WTC11 (cell line): ENCODE measurements at regions not wholly inside any gene's neighbourhood (a gene's known extent, or its start where the extent isn't known, plus 50 kb on each side); places are given as distances from the start of the nearest gene placed in this dataset.

Experiments
- ATAC-seq: fragments of 200-7000 bp; cut with Tn5 transposase; 2 replicates; pipeline ENCODE4 v1.10.0; 2021; ENCODE audit warnings: mild to moderate bottlenecking, moderate library complexity
- CTCF ChIA-PET: fragments of 300-600 bp; sonication (Branson Sonifier 250); formaldehyde crosslinking; loops from one replicate; lab custom pipeline; 2021; ENCODE audit warnings: antibody characterized with exemption; lab: Charles Lee
- POLR2A ChIA-PET: fragments of 350-600 bp; sonication (Branson Sonifier 250); formaldehyde crosslinking; loops from one replicate; lab custom pipeline; 2021; ENCODE audit warnings: antibody characterized with exemption; lab: Charles Lee
- DNase-seq: peaks from one replicate; pipeline ENCODE4 v3.0.0; 2021; ENCODE audit warnings: low spot score
- H3K27ac Mint-ChIP-seq: 2 replicates; pipeline ENCODE4 v1.8.0; 2021; ENCODE audit warnings: mixed read lengths
- H3K27me3 Mint-ChIP-seq: 2 replicates; pipeline ENCODE4 v1.8.0; 2021; ENCODE audit warnings: low read depth, mild to moderate bottlenecking, moderate library complexity, mixed read lengths
- H3K36me3 Mint-ChIP-seq: 2 replicates; pipeline ENCODE4 v1.8.0; 2021; ENCODE audit warnings: mixed read lengths
- H3K4me1 Mint-ChIP-seq: 2 replicates; pipeline ENCODE4 v1.8.0; 2022; ENCODE audit warnings: mixed read lengths
- H3K4me3 Mint-ChIP-seq: 2 replicates; pipeline ENCODE4 v1.8.0; 2021; ENCODE audit warnings: mild to moderate bottlenecking, moderate library complexity, mixed read lengths
- H3K9me3 Mint-ChIP-seq: 2 replicates; pipeline ENCODE4 v1.8.0; 2021; ENCODE audit warnings: mixed read lengths
- AR ChIP-seq: fragments of 250-450 bp; sonication (Bioruptor Pico); IDR thresholded peaks from 2 replicates; pipeline ENCODE4 v1.9.0; 2021; ENCODE audit warnings: mild to moderate bottlenecking
- ATF3 ChIP-seq: sonication (generic); formaldehyde crosslinking; conservative IDR thresholded peaks from 2 replicates; pipeline ENCODE4 v1.8.1; 2022; ENCODE audit warnings: mild to moderate bottlenecking, missing genetic modification reagents
- CREB1 ChIP-seq: sonication (generic); formaldehyde crosslinking; IDR thresholded peaks from 2 replicates; pipeline ENCODE4 v1.8.0; 2023; ENCODE audit warnings: mild to moderate bottlenecking, missing genetic modification reagents
- E2F4 ChIP-seq: sonication (generic); formaldehyde crosslinking; IDR thresholded peaks from 2 replicates; pipeline ENCODE4 v1.8.1; 2022; ENCODE audit warnings: low read depth, mild to moderate bottlenecking, moderate library complexity, missing genetic modification reagents, borderline replicate concordance
- ESRRA ChIP-seq: sonication (generic); formaldehyde crosslinking; IDR thresholded peaks from 2 replicates; pipeline ENCODE4 v1.8.1; 2022; ENCODE audit warnings: mild to moderate bottlenecking, missing genetic modification reagents, borderline replicate concordance
- FOXK1 ChIP-seq: sonication (generic); formaldehyde crosslinking; IDR thresholded peaks from 2 replicates; pipeline ENCODE4 v1.8.0; 2022; ENCODE audit warnings: mild to moderate bottlenecking, moderate library complexity, missing genetic modification reagents
- GABPB1 ChIP-seq: sonication (generic); formaldehyde crosslinking; IDR thresholded peaks from 2 replicates; pipeline ENCODE4 v1.8.1; 2023; ENCODE audit warnings: mild to moderate bottlenecking, missing genetic modification reagents
- HMGA2 ChIP-seq: fragments of 250-450 bp; sonication (Bioruptor Pico); IDR thresholded peaks from 2 replicates; pipeline ENCODE4 v1.4.0; 2021; ENCODE audit warnings: mild to moderate bottlenecking, moderate library complexity
- KAT7 ChIP-seq: sonication (generic); formaldehyde crosslinking; IDR thresholded peaks from 2 replicates; pipeline ENCODE4 v1.8.1; 2023; ENCODE audit warnings: missing genetic modification reagents, mild to moderate bottlenecking, borderline replicate concordance
- MAX ChIP-seq: sonication (generic); formaldehyde crosslinking; IDR thresholded peaks from 2 replicates; pipeline ENCODE4 v1.8.0; 2022; ENCODE audit warnings: mild to moderate bottlenecking, missing genetic modification reagents
- NR1H2 ChIP-seq: sonication (generic); formaldehyde crosslinking; IDR thresholded peaks from 2 replicates; pipeline ENCODE4 v1.9.0; 2021; ENCODE audit warnings: mild to moderate bottlenecking, moderate library complexity, missing genetic modification reagents
- NR2C2 ChIP-seq: sonication (generic); formaldehyde crosslinking; IDR thresholded peaks from 2 replicates; pipeline ENCODE4 v1.8.0; 2022; ENCODE audit warnings: mild to moderate bottlenecking, missing genetic modification reagents
- PRDM15 ChIP-seq: sonication (generic); formaldehyde crosslinking; IDR thresholded peaks from 2 replicates; pipeline ENCODE4 v1.8.0; 2022; ENCODE audit warnings: missing genetic modification reagents
- RELA ChIP-seq: sonication (generic); formaldehyde crosslinking; IDR thresholded peaks from 2 replicates; pipeline ENCODE4 v1.8.1; 2022; ENCODE audit warnings: missing genetic modification reagents, mild to moderate bottlenecking, borderline replicate concordance
- SMAD3 ChIP-seq: sonication (generic); formaldehyde crosslinking; IDR thresholded peaks from 2 replicates; pipeline ENCODE4 v1.8.0; 2022; ENCODE audit warnings: missing genetic modification reagents, mild to moderate bottlenecking, borderline replicate concordance
- TEAD4 ChIP-seq: sonication (generic); formaldehyde crosslinking; IDR thresholded peaks from 2 replicates; pipeline ENCODE4 v1.8.0; 2022; ENCODE audit warnings: mild to moderate bottlenecking, missing genetic modification reagents
- USF1 ChIP-seq: sonication (generic); formaldehyde crosslinking; IDR thresholded peaks from 2 replicates; pipeline ENCODE4 v1.8.0; 2022; ENCODE audit warnings: mild to moderate bottlenecking, missing genetic modification reagents
- ZNF219 ChIP-seq: sonication (generic); formaldehyde crosslinking; IDR thresholded peaks from 2 replicates; pipeline ENCODE4 v1.8.0; 2023; ENCODE audit warnings: missing genetic modification reagents, mild to moderate bottlenecking, borderline replicate concordance
- ZNF232 ChIP-seq: sonication (generic); formaldehyde crosslinking; IDR thresholded peaks from 2 replicates; pipeline ENCODE4 v1.8.0; 2022; ENCODE audit warnings: mild to moderate bottlenecking, missing genetic modification reagents
- ZNF512 ChIP-seq: sonication (generic); formaldehyde crosslinking; IDR thresholded peaks from 2 replicates; pipeline ENCODE4 v1.8.1; 2022; ENCODE audit warnings: missing genetic modification reagents, borderline replicate concordance
- ZSCAN18 ChIP-seq: fragments of 250-450 bp; sonication (Bioruptor Pico); IDR thresholded peaks from 2 replicates; pipeline ENCODE4 v2.1.2; 2022; ENCODE audit warnings: mild to moderate bottlenecking, moderate library complexity

GRCh38 chr5:74257645-74258313 lies 382.7 kb downstream of the ENC1 start:
- DNase-seq (no peak), ATAC-seq (peak; percentile 80)
- Mint-ChIP-seq H3K4me1 (peaks cover 44% of the 10 kb centered on the region), H3K9me3 (no peaks in the 10 kb centered on the region), H3K36me3 (no peaks in the 10 kb centered on the region), H3K27ac (peak overlapping the region; percentile 46), H3K27me3 (no peaks in the 10 kb centered on the region), H3K4me3 (peak overlapping the region; percentile 1)
- POLR2A ChIA-PET: interaction anchor here (0.6 kb wide), 2 partner anchors 26 to 187 kb away, joined by 3 to 5 read pairs; no protein-coding TSS in a partner anchor
- TF ChIP-seq PRDM15 (CRISPR knock-in tag): no peak
- no peak for TF ChIP-seq ZNF232 (CRISPR knock-in tag)
- no peak for TF ChIP-seq CREB1 (CRISPR knock-in tag)
- TF ChIP-seq ZNF512 (CRISPR knock-in tag): no peak
- TF ChIP-seq ESRRA: no peak
- no peak for TF ChIP-seq MAX (CRISPR knock-in tag)
- no peak for TF ChIP-seq NR2C2 (CRISPR knock-in tag)
- no peak for TF ChIP-seq HMGA2
- TF ChIP-seq ATF3 (CRISPR knock-in tag): no peak
- no peak for TF ChIP-seq E2F4 (CRISPR knock-in tag)
- TF ChIP-seq RELA: no peak
- no peak for TF ChIP-seq SMAD3
- CTCF ChIA-PET: interaction anchor here (0.7 to 2.3 kb wide), 5 partner anchors 8 to 138 kb away, joined by 4 to 10 read pairs (median 4); no protein-coding TSS in a partner anchor

- Mint-ChIP-seq H3K4me3 (peak overlapping the region; percentile 9), H3K9me3 (no peaks in the 10 kb centered on the region), H3K4me1 (peaks cover 44% of the 10 kb centered on the region), H3K27me3 (no peaks in the 10 kb centered on the region), H3K27ac (no peak overlapping the region), H3K36me3 (no peaks in the 10 kb centered on the region)
- ChIA-PET CTCF (interaction anchor here (0.7 to 2.3 kb wide), 4 partner anchors 8 to 138 kb away, joined by 4 to 10 read pairs (median 4); no protein-coding TSS in a partner anchor), POLR2A (no interaction called here)
- ATAC-seq: peak; percentile 26
- DNase-seq: peak; percentile 16
- no peak for TF ChIP-seq GABPB1
- TF ChIP-seq ZNF219 (CRISPR knock-in tag): no peak
- TF ChIP-seq FOXK1 (CRISPR knock-in tag): no peak
- no peak for TF ChIP-seq TEAD4 (CRISPR knock-in tag)
- no peak for TF ChIP-seq NR1H2 (CRISPR knock-in tag)
- no peak for TF ChIP-seq ZSCAN18
- no peak for TF ChIP-seq USF1 (CRISPR knock-in tag)
- no peak for TF ChIP-seq RELA
- no peak for TF ChIP-seq AR (CRISPR knock-in tag)
- no peak for TF ChIP-seq KAT7 (CRISPR knock-in tag)
Observed at GRCh38 chr5:74257060-74257527, 383.4 kb downstream of the ENC1 start.
